ENCODE measurements at regions not wholly inside any gene's neighbourhood (a gene's known extent, or its start where the extent isn't known, plus 50 kb on each side); places are given as distances from the start of the nearest gene placed in this dataset.

DNA sequence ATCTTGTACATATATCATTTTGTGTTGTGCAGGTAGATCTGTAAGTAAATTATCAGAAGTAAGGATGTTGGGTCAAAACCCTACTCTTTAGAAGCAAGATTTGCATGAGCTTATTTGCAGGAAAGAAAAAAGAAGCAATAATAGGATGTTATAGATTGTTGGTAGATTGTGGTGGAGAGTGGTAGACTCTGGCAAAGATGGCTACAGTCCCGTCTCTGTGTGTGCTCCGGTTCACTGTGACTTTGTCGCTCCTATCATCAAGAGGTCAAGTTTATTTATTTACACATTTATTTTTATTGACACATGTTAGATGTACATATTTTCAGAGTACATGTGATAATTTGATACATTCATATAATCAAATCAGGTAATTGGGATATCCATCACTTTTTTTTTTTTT lies 81.0 kb upstream of the NDUFV2 start:
- Histone ChIP-seq H3K14ac (ENCODE audit: insufficient read length) (no peak overlapping the region), H3K4me2 (ENCODE audit: insufficient read depth in 1 of 2, low read depth in 2 of 2, low read length in 2 of 2) (no peak overlapping the region), H2BK20ac (ENCODE audit: low read length) (no peak overlapping the region; the same call in 1 of the 2 replicates), H3K56ac (replicated peaks; ENCODE audit: insufficient read length, low read depth, low read length) (no peak overlapping the region), H3K4me3 (ENCODE audit: extremely low read depth in 1 of 4, insufficient read depth in 2 of 4, low read depth in 3 of 4, low read length in 4 of 4) (no peak overlapping the region), H2AFZ (ENCODE audit: low read length) (no peak overlapping the region), H2BK120ac (replicated peaks; ENCODE audit: low read depth, low read length) (no peak overlapping the region), H4K91ac (replicated peaks; ENCODE audit: insufficient read length, low read length) (no peak overlapping the region), H2BK5ac (ENCODE audit: low read depth, low read length) (no peak overlapping the region), H3K36me3 (ENCODE audit: control insufficient read depth in 2 of 4, insufficient read depth in 4 of 4, low read length in 3 of 4) (no peaks in the 10 kb centered on the region), H3K79me1 (ENCODE audit: low read depth, low read length) (no peaks in the 10 kb centered on the region), H3K27me3 (replicated peaks in 1 of 4; ENCODE audit: control insufficient read depth in 3 of 4, extremely low read depth in 1 of 4, insufficient read depth in 3 of 4, low read length in 3 of 4) (no peaks in the 10 kb centered on the region; a peak in 1 of 7 replicates), H4K5ac (ENCODE audit: insufficient read length, low read depth, low read length) (no peak overlapping the region), H2AK5ac (ENCODE audit: low read depth, low read length) (no peak overlapping the region), H3K9ac (replicated peaks in 1 of 4; ENCODE audit: extremely low read depth in 1 of 4, low read depth in 3 of 4, low read length in 3 of 4) (no peak overlapping the region), H3K79me2 (ENCODE audit: control insufficient read depth in 1 of 2, insufficient read depth in 2 of 2, low read length in 2 of 2) (no peaks in the 10 kb centered on the region), H3K4ac (replicated peaks; ENCODE audit: insufficient read length, low read depth, low read length) (no peak overlapping the region), H3K23ac (ENCODE audit: insufficient read length) (no peak overlapping the region), H3K18ac (ENCODE audit: extremely low read depth, low read length) (no peak overlapping the region), H3K23me2 (ENCODE audit: low read depth, low read length) (0 out of 2 replicates have a peak, but pooled peaks cover 2% of the 10 kb centered on the region), H3K4me1 (replicated peaks in 1 of 4; ENCODE audit: control insufficient read depth in 3 of 4, insufficient read depth in 4 of 4, low read length in 3 of 4) (peaks cover 3 to 16% (median 11%) of the 10 kb centered on the region in 4 experiments), H2BK12ac (ENCODE audit: low read depth, low read length) (no peak overlapping the region), H4K20me1 (replicated peaks in 1 of 2; ENCODE audit: control insufficient read depth in 1 of 2, insufficient read depth in 2 of 2, low read length in 2 of 2) (no peaks in the 10 kb centered on the region), H4K8ac (ENCODE audit: extremely low read depth, insufficient read depth, low read length) (no peak overlapping the region), H3K27ac (ENCODE audit: low read depth, low read length) (no peak overlapping the region), H3K9me3 (ENCODE audit: insufficient read depth in 2 of 2, low read depth in 1 of 2, low read length in 1 of 2) (no peaks in the 10 kb centered on the region), H2BK15ac (ENCODE audit: low read length) (no peak overlapping the region)
- 95% methylated on average over 3 of the region's 3 CpGs; no CpG with 5 or more reads in 1 of the 2 experiments for WGBS, 2 experiments (ENCODE audit: extremely low coverage in 1 of 2, insufficient coverage in 1 of 2, insufficient read length in 1 of 2, insufficient replicate concordance in 2 of 2, low coverage in 1 of 2, low lambda C conversion rate in 2 of 2, missing lambda C conversion rate in 1 of 2)
- no peak for DNase-seq (ENCODE audit: low read depth in 1 of 2, low spot score in 2 of 2)
- ChIA-PET CTCF (ENCODE audit: partially characterized antibody) (interaction anchor here (0.6 kb wide), 1 partner anchor 15 kb away, joined by 3 read pairs; no protein-coding TSS in a partner anchor), POLR2A (ENCODE audit: partially characterized antibody) (no interaction called here)
- FAIRE-seq: no peak
- TF ChIP-seq BACH1 (IDR thresholded peaks at IDR 0.05; ENCODE audit: low read length) (no peak), SIN3A (conservative IDR thresholded peaks at IDR 0.05 in 1 of 2, IDR thresholded peaks at IDR 0.05 in 1 of 2; ENCODE audit: low read depth in 1 of 2, low read length in 2 of 2) (no peak), RFX5 (IDR thresholded peaks at IDR 0.05; ENCODE audit: borderline replicate concordance, low read depth, low read length) (no peak), HDAC6 (IDR thresholded peaks at IDR 0.05; ENCODE audit: low read depth, low read length) (no peak), CHD2 (IDR thresholded peaks at IDR 0.05; ENCODE audit: low read length) (no peak), RBBP5 (IDR thresholded peaks at IDR 0.05; ENCODE audit: borderline replicate concordance, low read depth, low read length) (no peak), CTBP2 (IDR thresholded peaks at IDR 0.05; ENCODE audit: borderline replicate concordance, insufficient read depth, insufficient read length, low read length) (no peak), KDM1A (IDR thresholded peaks at IDR 0.05; ENCODE audit: borderline replicate concordance, low read length) (no peak), RNF2 (IDR thresholded peaks at IDR 0.05; ENCODE audit: borderline replicate concordance, low read depth, low read length, missing control alignments, poor library complexity, severe bottlenecking) (no peak), TAF1 (IDR thresholded peaks at IDR 0.05; ENCODE audit: low read depth, low read length) (no peak), NRF1 (IDR thresholded peaks at IDR 0.05; ENCODE audit: low read depth, low read length) (no peak), FOSL1 (IDR thresholded peaks at IDR 0.05; ENCODE audit: insufficient read depth, low read depth, low read length) (no peak), TBP (IDR thresholded peaks at IDR 0.05; ENCODE audit: low read depth, low read length) (no peak), SP2 (IDR thresholded peaks at IDR 0.05; ENCODE audit: low read length) (no peak), GTF2F1 (IDR thresholded peaks at IDR 0.05; ENCODE audit: borderline replicate concordance, low read depth, low read length) (no peak)

Data from H1 (cell line).